GM18499 (cell line): ENCODE measurements at regions not wholly inside any gene's neighbourhood (a gene's known extent, or its start where the extent isn't known, plus 50 kb on each side); places are given as distances from the start of the nearest gene placed in this dataset.

Experiments used
- ATAC-seq: cut with Tn5 transposase; IDR thresholded peaks from one replicate; pipeline ENCODE4 v1.9.1; 2021; ENCODE audit warnings: moderate number of reproducible peaks; ENCODE audit not compliant: insufficient read depth, unreplicated experiment

DNA sequence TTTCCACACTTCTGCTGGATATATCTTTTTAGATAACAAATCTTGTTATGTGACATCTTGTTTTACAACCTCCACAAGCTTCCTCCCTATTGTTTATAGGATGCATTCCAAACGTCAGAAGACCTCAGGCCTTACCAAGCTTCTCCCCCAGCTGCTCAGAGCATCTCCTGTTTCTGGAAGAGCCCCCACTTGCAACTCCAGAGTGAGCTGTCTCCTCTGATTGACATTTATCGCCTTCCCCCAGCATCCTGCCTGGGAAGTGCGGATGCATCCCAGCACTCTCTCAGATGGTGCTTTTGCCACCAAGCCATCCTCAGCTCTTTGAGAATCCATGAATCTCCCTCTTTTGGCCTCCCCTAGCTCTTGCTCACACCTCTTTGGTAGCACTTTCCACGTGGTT is 123.5 kb downstream of the LRRC70 start:
- no peak for ATAC-seq

DNA sequence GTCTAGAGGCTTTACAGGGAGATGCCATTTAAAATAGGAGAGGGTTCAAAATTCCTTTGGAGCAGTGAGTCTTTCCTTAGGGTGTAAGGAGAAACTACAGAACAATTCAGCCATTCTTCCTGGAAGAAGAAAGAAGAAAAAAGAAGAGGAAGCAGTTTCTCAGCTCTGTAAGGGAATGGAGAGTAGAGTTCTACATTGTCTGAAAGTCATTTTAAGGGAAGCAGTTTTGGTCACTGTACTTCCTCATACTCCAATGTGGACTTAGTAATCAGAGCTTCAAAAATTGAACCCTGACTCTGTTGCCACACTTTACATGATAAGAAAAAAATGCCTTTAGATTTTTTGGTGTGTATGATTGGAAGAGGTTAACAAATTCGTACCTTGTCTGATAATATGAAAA is 122.4 kb downstream of the LRRC70 start:
- ATAC-seq, result no peak

DNA sequence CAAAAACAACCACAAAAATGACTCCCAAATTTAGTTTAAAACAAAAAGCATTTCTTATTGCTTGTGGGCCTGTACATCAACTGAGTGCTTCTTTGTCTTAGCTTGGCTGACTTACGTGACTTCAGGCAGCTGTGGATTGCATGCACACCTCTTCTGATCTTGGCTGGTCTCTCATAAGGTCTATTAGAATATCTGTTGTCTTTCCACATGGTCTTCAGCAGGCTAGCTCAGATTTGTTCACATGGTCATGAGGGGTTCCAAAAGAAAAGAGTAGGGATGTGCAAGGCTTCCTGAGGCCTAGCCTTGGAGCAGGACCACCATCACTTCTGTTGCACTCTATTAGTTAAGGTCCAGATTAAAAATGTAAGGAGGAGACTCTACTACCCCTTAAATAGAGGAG is 120.1 kb downstream of the LRRC70 start:
- no peak for ATAC-seq

DNA sequence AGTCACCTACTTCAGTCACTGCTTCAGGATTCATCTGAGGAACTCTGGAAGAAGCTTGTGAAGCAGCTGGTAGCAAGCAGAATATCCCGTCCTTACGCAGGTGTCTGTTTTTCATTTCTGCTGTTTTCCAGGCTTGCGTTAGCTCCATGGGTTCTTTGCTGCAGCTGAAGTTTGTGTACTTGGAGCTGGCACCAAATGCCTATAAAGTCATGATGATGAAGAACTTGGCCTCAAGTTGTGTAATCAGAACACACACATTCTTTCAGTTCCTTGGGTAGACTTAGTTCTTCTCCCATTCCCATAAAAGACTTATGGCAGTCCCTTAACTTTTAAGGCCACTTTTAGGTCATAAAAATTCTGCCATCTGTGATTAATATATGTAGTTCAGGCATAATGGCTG is 116.7 kb downstream of the LRRC70 start:
- no peak for ATAC-seq

DNA sequence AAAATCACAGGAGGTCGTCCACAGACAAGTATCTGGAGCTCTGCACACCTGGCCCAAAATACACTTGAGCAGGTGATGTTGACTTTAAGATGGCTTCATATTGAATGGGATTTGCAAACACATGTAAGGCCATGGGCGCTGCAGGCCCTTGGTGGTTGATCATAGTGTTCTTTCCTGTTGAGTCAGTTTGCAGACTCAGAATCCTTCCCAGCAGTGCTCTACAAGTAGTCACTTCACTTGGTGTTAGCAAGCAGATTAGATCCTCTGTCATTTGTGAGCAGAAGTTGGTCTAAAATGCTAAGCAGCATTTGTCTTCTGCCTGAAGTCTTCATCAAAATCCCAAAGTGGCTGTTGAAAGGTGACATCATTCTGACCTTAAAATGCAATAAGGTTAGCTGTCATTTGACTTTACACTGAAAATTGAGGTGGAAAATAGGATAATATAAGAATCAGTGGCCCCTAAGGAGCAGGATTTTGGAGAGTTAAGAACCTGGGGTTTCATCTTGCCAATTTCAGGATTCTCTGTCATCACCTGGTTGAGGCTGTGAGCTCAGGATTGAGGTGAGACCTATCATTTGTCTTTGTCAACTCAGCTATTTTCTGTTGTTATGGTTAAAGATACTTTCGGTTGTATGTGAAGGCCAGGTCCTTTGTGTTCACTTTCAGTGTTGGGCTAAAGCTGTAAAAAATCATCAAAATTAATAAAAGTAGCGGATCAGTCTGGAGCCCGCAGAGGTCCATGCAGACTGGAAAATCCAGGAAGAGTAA is 114.5 kb downstream of the LRRC70 start:
- no peak for ATAC-seq

DNA sequence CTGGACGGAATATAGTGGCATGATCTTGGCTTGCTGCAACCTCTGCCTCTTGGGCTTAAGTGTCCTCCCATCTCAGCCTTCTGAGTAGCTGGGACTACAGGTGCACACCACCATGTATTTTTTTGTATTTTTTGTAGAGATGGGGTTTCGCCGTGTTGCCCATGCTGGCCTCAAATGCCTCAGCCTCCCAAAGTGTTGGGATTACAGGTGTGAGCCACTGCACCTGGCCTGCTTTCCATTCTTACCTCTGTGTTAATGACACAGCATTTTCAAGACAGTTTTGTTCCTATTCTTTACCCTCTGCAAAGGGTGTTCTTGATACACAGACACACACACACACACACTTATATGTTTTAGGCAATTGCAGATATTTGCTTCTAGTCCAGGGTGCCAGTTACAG is 113.3 kb downstream of the LRRC70 start:
- ATAC-seq, result no peak

- no peak for ATAC-seq
Measured at GRCh38 chr5:62690421-62690820, 111.8 kb downstream of the LRRC70 start.

DNA sequence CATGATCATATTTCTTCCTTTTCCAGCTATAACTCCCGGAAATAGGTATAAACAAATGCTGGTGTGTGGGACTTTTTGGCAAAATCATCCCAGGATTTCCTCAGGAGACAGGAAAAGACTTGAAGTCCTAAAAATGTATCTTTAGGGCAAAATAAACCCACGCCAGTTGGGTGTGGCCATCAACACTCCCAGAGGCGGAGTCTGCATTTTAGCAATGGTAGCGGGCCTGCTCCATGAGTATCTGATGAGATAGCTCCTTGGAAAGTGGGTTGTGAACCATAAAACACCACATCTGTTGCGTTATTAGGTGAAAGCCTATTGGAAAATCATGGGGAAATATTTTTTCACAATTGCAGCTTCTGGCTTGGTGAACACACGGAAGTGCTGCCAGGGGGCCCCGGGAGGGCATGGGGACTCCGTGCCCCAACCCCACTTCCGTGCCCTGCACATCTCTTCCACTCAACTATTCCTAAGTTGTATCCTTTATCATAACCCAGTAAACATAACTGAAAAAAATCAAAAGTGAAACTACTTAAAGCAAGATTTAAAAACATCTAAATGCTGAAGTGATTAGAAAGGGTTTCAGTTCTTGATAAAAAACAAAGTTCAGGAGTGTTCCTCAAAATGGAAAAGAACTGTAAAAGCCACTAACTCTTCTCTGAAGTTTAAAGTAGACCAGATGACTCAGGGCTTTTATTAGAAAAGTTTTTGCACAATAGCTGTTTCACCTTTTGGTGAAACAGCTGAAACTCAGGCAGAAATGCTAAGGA is 111.2 kb downstream of the LRRC70 start:
- no peak for ATAC-seq

GRCh38 chr5:62686692-62687091 is 108.1 kb downstream of the LRRC70 start:
- no peak for ATAC-seq

DNA sequence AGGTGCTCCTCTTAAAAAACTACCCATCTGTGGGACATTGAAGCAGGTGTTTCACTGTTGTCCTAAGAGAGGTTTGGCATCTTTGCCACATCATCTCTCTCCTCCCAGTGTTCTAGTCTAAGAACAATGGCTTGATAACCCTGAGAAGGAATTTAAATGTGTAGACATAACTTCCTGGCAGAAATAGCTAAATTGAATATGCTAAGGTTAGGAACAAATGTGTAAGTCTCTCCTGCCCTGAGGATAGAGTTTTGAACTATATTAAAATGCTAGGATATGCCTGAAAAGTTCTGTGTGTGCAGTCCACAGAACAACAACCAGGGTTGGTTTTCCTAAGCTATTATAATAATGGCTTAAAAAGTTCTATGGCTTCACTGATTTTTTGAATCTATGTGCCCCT is 106.6 kb downstream of the LRRC70 start:
- ATAC-seq, result no peak

DNA sequence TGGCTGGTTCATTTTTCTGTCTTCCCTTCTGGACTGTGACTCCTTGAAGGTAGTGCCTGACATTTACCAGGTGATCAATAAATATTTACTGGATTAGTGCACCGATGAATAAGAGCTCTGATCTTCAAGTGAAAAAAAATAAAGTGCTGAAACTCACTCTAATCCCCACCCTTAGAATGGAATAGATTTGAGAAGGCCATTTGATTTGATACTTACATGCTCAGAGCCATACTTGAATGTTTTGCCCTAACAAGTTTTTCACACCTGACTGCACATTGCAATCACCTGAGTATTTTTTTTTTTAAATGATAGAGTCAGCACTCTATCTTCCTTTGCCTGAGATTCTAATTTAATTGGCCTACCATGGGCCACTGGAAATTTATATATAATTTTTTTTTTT is 105.7 kb downstream of the LRRC70 start:
- no peak for ATAC-seq

DNA sequence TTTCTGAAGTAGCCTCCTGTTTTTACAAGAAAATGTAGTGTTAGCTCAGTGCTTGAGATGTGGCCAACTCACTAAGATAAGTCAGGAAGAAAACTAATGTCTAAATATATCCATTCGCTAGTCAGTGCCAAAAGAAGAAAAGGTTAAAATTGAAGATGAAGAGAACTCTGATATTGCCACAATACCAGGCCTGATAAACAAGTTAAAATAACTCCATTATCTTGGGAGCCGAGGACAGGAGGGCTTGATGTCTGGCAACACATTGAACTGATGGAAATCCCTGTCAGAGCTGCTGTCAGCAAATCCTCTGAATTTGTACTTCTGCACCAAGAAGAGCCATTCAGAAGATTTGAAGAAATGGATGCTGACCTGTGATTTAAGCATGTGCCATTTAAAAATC is 103.4 kb downstream of the LRRC70 start:
- no peak for ATAC-seq

DNA sequence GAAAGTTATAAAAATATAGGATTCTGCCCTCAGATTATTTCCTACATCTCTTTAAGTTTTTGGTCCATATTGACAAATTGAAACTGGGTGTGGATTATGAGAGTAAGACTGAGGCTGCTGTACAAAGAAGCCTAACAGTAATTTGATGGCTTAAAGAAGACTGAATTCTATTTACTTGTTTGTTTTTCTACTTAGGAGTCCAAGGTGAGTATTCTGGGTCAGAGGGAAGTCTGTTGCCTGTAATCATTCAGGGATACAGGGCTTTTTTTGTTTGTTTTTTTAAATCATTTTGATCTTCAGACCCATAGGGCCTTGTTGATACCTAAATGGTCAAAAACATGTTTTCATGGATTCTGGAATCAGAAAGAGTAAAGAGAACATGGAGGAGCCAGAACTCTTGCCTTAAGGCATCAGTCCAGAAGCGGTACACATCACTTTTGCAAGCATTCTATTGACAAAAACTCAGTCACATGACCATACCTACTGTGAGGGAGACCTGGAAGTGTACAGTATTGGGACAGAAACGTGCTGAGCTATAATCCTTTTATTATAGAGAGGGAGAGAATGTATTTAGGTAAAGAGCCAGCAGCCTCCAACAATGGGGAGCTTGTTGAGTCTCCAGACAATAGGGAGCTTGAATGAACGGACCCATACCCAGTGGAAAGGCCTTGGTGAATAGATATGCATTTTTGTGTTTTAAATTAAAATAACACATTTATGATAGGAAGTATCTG is 102.7 kb downstream of the LRRC70 start:
- no peak for ATAC-seq

DNA sequence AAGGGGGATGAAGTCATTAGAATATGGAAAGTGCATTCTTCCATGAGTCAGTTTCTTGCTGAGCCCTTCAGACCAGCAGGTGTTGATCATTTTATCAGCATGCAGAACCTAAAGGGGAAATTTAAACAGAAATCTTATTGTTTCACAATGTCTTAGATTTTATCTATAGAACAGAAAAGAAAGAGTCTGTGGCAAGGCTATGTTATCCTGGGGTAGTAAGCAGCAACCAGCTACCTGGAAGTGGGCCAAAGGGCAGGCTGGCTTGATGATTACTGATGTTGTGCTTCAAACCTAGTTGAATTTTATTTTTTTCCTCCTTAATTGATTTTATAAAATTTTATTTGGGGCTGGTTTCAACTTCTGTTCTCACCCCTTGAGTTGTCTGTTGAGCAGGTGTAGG is 101.5 kb downstream of the LRRC70 start:
- no peak for ATAC-seq
